NCI-H774 (cell line): ENCODE measurements at regions not wholly inside any gene's neighbourhood (a gene's known extent, or its start where the extent isn't known, plus 50 kb on each side); places are given as distances from the start of the nearest gene placed in this dataset.
"Not testable (repeated sequence)": the region's sequence is repeated elsewhere in the genome, so short reads cannot be mapped to it uniquely, and the experiment has no call there.

Experiments
- DNase-seq: peaks from one replicate; lab custom pipeline; 2025; lab: John Stamatoyannopoulos, UW

DNA sequence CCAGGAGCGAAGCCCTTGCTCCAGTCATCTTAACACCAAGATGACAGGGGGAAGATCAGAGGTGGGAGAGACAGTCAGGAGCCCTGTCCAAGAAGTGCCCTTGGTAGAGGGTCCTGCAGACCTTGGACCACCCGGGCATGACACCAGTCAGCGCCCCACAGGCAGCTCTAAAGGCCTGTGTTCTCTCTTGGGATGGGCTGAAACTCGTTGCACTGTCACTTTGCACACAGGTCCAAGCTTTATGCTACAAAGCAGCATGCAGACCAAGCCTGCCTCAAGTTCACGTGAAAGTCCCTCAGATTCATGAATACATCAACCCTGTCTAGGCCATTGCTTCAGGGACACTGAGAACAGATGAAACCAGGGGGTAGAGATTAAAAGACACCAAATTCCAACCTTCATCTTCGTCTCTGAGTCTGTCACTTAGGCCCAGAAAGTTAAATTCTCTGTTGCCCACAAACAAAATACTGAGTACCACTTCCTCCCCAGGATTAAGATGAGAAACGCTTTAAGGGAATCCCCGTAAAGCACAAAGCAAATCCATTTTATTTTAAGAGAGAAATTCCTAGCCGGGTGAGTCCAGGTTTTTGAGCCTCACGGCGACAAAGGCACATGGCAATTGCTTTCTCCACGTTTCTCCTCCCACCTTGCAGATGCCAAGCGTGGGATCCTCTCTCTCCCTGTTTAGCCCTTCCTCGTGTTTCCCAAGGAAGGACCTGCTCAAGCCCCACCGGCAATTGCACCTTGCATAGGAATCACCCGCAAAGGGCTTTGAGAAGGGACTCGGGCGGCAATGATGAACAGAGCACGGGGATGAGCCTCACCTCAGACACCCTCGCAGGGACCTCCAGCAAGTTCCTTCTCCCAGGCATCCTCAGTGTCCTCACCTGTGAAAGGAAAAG lies 75.0 kb upstream of the ID2 start:
- DNase-seq, result no peak

DNA sequence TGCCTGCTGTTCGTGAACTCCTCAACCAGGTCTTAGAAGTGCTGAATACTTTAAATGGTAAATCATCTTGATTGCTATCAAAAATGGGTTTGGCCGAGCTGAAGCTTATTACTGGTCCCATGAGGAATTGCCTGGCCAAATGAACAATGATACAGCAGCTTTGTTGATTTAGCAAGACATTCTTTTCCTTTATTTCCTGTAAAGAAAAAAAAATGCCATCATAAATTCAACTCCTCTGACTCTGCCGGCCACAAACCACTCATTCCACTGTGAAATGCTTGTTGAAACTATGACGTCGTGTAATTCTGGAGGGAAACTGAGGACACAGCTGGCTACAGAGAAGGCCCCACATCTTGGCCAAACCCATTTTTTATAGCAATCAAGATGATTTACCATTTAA lies 74.2 kb upstream of the ID2 start:
- no peak for DNase-seq

DNA sequence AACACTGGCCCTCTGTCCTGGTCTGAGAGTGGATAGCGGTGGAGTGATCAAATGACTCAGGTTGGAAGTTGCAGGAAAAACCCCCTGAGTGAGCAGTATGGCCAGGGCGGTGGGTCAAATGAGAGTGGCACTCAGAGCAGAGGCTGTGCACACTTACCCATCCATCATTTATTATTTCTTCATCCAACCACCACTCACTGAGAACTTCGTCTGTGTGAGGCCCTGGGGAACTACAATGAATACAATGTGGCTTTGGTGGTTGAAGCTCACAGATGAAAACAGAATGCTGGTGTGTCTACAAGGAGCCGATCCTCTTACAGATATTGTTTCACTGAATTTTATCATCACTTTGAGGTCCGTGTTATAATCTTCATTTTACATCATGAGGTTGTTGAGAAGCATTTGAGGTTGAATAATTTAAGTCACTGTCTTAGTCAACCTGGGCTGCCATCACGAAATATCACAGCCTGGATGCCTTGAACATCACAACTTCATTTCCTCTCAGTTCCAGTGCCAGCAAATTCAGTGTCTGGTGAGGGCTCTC lies 73.4 kb upstream of the ID2 start:
- no peak for DNase-seq

DNA sequence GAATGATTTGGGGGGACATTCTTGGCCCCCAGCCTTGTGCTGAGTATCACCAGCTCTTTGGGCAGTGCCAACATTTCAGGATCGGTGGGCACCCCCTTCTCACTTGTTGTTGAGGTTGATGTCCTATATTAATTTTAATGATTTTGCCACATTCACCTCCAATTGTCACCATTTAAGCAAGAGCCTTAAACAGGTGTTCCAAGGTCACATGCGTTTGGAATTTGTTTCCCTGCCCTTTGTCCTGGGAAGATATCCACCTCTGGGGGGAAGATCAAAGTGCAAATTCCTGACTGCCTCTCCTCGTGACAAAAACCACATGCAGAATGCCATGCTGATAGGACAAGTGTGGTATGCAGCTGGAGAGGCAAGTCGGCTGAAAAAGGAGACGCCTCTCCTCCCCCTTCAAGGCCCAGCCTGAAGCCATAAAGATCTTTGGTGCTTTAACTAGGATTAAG lies 72.5 kb upstream of the ID2 start:
- DNase-seq, result no peak

DNA sequence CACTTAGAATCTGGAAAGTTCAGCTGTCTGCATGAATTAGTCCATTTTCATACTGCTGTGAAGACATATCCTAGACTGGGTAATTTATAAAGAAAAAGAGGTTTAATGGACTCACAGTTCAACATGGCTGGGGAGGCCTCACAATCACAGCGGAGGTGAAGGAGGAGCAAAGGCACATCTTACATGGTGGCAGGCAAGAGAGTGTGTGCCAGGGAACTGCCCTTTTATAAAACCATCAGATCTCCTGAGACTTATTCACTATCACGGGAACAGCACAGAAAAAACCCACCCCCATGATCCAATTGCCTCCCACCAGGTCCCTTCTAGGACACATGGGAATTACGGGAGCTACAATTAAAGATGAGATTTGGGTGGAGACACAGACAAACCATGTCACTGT lies 71.1 kb upstream of the ID2 start:
- not testable (repeated sequence) for DNase-seq

DNA sequence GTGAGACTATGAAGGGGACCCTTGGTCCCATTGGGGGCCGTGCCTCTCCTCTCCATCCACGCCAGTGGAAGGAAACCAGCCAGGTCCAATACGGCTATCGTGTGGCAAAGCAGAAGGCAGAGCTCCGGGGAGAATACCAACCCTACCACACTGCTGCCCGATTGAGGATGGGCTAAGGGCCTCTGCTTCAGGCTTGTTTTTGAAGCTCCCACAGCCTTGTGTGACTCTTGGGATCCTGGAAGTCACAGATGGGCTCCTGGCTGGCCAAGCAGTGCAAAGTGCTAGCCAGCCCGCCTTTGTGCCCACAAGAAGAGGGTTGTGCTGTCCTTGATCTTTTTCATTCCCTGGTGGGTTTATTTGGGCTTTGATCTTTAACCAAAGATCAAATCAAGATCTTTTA lies 70.6 kb upstream of the ID2 start:
- no peak for DNase-seq

DNA sequence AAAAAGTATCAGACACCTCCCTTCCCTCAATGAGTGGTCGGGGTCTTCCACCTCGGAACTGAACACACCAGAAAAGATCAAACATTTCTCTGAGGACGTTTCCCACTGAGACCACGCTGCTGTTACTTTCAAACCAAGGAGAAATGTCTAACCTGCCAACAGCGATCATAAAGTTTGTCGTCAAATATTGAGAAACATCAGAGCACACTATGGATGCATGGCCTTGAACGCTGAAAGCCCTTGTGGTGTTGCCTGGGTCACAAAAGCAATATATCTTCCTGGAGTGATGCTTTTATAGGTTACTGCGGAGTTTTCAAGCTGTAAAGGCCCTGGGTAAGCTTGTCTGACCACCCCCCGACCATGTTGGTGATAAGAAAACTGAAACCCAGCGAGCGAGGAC lies 70.2 kb upstream of the ID2 start:
- no peak for DNase-seq

DNA sequence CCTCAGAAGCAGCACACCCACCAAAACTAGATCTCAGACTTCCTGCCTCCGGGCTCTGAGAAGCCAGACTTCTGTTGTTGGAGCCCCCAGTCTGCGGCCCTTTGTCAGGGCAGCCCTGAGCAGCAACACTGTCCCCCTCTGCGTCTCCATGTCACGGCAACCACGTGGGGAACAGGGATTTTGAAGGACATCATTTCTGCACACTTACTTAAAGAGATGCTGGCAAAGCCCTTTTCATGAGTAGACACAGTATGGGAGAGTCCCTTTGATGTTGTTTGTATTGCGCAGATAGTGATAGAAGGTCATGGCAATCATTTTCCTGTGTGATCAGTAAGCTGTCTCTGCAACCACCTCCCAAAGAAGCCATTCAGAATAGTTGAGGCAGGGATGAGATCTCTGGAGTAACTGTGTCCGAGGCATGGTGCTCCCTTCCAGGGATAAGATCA lies 69.1 kb upstream of the ID2 start:
- DNase-seq, result no peak

DNA sequence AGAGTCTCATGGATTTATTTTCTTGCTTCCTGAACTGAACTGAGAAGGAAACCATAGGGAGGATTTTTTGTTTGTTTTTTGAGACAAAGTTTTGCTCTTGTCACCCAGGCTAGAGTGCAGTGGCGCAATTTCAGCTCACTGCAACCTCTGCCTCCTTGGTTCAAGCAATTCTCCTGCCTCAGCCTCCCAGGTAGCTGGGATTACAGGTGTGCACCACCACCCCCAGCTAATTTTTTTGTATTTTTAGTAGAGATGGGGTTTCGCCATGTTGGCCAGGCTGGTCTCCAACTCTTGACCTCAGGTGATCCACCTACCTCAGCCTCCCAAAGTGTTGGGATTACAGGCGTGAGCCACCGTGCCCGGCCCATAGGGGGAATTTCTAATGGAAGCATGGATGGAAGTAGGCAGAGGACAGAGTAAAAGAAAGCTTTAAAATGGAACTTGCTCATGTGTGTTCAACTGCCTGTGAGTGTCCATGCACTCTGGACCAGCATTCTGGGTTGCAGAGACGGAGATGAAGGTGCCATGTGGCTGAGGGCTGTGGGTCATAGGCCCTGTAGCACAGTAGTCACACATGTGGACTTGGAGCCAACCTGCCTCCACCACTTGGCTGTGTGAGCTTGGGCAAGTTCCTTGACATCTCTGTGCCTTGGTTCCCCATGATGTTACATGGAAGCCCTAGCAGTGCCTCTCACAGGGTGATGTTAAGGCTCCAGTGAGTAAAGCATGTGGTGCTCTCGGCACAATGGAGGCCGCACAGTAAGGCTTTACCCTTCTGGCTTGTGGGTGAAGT lies 68.5 kb upstream of the ID2 start:
- DNase-seq, result not testable (repeated sequence)

DNA sequence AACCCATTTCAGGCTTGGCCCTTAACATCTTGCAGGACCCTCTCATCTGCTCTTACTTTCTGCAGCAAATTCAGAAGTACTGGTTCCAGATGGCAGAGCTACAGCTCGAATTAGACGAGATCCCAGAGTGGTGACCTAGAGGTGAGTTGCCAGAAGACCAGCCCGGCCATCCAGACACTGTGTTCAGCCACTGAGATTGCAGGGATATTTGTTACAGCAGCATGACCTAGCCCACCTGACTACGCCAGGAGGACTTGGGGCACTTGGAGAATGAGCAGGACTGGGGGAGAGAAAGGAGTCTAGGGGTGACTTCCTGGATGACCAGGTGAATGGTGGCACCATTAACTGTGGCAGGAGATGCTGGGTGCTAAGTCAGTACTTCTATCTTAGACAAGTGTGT lies 67.2 kb upstream of the ID2 start:
- no peak for DNase-seq

DNA sequence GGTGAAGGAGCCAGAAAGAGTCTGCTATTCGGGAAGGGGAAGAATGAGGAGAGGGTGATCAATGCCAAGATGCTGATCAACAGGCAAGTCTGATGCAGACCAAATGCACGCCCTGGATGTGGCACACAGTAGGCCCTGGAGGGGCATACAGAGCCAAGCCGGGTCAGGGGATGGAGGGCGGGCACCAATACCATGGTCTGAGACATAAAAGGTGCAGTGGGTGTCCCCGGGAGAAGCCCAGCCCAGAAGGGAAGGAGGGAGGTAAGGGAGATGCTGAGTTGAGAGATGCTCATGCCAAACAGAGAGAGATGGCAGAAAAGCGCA lies 66.6 kb upstream of the ID2 start:
- no peak for DNase-seq

DNA sequence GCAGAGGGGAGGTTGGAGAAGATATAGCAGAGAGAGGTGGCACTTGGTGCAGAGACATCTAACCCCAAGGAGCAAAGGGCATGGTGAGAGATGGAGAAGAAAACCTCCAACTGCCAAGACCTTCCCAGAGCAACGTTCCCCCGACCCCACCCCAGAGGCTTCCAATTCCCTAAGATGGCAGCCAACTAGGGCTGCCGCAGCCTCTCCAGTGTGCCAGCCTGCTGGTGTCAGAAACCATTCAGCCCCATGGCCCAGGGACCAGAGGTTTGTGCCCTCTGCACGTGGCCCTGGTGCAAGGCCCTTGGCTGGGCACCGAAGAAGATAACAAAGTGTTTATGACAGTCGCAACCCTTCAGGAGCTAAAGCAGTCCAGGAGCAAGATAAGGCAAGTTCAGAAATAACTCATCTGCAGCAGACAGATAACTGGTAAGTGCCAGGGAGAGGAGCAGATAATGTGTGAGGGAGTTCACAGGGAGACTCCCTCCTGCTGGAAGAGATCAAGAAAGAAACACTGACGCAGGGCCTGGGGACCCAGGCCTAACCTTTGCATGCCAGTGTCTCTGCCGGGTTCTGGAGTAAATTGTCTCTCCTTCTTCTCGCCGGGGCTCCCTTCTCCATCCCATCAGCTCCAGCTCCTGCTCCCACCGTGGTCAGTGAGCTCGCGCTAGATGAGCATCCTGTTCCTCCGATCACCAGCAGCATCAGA lies 66.1 kb upstream of the ID2 start:
- DNase-seq, result no peak

DNA sequence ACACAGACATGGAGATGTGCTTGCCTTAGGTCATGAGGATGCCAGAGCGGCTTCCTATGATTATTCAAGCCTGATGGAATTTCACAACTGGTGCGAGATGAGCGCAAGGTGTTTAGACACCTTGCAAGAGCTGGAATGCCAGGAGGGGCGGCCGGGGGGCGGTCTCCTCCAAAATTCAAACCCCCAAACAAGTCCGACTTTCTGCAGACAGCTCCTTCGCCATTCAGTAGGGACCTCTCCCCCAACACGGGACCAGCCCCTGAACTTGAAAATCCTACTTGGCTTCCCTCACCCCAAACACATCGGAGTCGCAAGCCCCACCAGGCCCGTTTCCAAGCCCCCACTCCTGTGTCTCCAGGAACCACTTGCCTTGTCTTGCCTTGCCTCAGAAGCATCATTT lies 64.8 kb upstream of the ID2 start:
- no peak for DNase-seq

DNA sequence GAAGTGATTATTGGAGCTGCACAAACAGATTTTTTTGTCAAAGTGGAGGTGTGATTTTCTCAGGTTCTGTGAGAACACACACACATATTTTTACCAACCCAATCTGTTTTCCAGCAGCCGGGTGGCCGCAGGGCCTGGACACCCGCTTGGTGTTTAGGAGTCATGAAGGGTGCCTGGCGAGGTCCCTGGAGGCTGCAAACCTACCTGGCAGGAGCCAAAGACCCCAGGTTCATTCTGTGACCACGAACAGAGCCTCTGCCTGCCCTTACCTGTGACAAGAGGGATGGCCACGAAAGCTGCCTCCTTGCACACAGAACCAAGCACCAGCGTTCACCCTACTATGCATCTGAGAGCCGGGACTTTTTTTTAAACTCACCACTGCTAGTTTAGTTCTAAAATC lies 64.3 kb upstream of the ID2 start:
- DNase-seq, result no peak

DNA sequence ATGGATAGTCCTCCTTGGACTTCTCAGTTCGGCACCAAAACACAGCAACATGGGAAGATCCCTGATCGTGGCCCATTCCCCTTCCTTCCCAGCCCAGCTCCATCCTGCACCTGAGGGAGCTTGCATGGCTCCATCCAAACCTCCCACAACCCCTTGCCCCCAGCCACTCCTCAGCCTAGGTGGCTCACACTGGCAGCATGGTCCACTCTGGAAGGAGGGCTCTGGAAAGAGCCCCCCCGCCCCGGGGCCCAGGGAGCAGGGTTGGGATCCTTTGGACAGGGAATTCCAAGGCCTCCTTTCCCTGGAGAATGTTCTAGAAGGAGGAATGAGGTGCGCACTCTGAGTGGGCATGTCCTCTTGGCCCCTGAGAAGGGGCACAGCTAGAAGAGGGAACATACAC lies 62.8 kb upstream of the ID2 start:
- DNase-seq, result no peak

DNA sequence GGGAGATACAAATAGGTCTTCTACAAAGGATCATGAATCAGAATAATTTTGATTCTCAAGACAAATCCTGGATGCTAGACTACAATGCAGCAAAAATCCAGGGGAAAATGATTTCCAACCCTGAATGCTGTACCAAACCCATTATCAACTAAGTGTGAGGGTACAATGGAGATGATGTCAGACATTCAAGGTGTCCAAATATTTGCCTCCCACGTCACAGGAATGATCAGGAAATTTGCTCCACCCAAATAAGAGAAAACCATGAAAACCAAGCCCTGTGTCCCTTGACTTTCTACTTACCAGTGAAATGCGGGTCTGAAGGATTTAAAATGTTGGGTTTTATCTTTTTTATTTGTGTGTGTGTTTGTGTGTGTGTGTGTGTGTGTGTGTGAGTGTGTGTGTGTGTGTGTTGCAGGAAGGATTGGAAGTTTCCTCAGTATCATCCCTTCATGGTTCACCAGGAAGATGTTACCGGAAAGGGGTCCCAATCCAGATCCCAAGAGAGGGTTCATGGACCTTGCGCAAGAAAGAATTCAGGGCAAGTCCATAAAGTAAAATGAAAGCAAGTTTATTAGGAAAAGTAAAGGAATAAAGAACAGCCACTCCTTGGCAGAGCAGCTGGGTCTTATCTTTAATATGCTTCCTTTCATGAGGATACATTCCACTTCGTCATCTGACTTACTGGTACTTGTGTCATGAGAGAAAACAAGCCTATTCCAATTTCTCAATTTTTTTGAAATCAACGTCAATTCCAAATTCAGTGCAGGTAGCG lies 61.1 kb upstream of the ID2 start:
- peak; percentile 76 for DNase-seq

DNA sequence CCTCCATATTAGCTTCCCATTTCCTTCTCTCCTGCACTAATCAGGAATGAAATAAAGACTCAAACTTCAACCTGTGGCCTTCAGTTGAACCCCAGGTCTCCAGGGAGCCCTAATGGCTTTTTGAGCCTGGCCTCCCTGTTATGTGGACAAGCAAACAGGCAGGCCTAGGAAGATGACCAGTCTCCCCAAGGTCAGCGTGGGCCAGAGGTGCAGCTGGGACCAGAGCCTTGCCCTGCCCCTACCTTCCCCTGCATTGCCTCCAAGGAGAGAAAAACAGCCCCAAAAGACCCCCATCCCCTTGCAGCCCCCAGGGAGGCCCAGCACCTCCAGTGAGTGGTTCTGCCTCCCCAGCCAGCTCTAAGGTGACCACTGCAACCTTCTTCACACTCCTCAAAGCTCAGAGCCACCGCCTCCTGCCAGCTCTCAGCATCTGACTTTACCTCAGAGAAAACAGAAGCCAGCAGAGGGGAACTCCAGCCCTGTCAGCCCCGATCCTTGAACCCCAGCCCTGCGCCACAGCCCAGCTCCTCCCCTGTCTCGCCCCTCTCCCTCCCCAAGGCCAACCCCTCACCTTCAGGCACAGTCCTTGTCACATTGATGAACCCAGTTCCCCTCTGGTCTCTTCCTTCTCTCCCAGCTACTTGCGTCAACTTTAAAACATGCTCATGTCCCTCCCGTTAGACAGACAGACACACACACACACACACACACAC lies 59.5 kb upstream of the ID2 start:
- no peak for DNase-seq

DNA sequence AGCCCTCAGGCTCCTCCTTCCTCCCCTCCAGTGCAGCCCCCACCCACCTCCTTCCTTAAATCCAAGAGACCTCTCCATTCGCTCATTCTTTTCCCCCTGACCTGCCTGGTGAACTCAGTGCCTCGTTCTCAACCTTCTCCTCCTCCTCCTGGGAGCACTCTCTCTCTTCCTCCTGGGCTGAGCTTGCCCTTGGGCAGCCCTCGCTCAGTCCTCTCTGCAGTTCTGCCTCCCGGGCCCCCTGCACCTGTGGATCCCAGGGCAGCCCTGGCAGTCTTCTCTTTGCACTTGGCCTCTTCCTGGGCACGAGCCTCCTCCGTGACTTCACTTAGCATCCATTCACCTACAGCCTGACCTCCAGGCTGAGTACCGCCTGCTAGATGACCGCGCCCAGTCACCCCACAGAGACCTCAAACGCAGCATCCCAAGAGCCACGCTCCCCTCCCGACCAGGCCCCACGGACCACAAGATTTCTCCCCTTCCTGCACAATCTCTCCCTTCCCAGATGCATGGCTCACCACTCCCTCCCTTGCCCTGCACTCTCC lies 58.9 kb upstream of the ID2 start:
- no peak for DNase-seq

DNA sequence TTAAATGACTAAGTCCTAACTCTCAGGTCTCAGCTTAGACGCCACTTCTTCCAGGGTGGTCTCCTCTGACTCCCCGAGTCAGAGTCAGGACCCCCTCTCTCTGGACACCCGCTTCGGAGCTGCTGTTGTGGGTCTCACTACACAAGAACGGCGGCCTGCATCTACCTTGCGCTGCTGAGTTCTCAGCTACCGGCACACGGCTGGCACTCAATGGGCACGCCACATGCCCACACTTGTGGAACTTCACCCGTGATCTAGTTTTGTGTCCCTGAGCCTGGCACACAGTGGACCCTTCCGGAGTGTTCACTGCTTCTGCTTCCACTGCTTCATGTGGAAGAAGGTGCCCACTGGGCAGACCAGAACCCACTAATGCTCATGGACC lies 58.3 kb upstream of the ID2 start:
- DNase-seq, result no peak

DNA sequence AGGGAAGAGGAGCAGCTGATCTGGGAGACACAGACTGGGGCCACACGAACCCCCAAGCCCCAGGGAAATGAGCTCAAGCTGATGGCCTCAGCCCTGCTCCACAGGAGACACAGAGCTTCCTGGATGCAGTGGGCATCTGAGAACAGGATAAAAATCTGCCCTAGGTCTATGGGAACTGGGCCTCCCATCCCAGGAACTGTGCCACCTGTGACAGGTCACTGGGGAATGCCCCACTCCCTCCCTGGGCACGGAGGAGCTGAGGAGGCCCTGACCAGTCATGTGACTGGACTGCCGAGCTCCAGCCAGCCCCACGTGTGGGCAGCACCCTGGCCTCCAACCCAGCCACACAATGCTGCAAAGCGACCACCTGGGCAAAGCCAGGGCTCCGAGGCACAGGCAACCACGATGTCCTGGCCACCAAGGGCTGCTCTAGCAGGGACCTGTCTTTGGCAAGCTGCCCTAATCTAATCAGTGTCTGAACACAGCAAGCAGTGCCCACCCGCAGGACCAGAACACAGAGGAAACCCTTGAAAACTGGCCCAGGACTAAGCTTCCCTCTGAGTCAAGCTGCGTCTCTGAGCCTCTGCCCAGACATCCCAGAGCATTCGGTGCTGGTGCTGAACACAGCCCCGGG lies 57.8 kb upstream of the ID2 start:
- no peak for DNase-seq
